HG03354 (cell line): ENCODE measurements at regions not wholly inside any gene's neighbourhood (a gene's known extent, or its start where the extent isn't known, plus 50 kb on each side); places are given as distances from the start of the nearest gene placed in this dataset.
"Not testable (repeated sequence)": the region's sequence is repeated elsewhere in the genome, so short reads cannot be mapped to it uniquely, and the experiment has no call there.

ENCODE experiments used
- ATAC-seq: cut with Tn5 transposase; IDR thresholded peaks from one replicate; pipeline ENCODE4 v1.9.1; 2021; ENCODE audit warnings: mild to moderate bottlenecking; ENCODE audit not compliant: unreplicated experiment, poor library complexity, severe bottlenecking

DNA sequence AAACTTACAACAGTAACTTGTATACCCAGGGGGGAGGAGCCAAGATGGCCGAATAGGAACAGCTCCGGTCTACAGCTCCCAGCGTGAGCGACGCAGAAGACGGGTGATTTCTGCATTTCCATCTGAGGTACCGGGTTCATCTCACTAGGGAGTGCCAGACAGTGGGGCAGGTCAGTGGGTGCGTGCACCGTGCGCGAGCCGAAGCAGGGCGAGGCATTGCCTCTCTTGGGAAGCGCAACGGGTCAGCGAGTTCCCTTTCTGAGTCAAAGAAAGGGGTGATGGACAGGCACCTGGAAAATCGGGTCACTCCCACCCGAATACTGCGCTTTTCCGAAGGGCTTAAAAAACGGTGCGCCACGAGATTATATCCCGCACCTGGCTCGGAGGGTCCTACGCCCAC lies 278.8 kb downstream of the FAM47B start:
- not testable (repeated sequence) for ATAC-seq

GRCh38 chrX:35244088-35244741 lies 301.6 kb downstream of the FAM47B start:
- no peak for ATAC-seq

GRCh38 chrX:35244796-35245508 lies 302.4 kb downstream of the FAM47B start:
- ATAC-seq, result no peak

- no peak for ATAC-seq
These were observed 308.6 kb downstream of the FAM47B start for GRCh38 chrX:35251226-35251625.

GRCh38 chrX:35276115-35276514 lies 333.5 kb downstream of the FAM47B start:
- ATAC-seq, result no peak

DNA sequence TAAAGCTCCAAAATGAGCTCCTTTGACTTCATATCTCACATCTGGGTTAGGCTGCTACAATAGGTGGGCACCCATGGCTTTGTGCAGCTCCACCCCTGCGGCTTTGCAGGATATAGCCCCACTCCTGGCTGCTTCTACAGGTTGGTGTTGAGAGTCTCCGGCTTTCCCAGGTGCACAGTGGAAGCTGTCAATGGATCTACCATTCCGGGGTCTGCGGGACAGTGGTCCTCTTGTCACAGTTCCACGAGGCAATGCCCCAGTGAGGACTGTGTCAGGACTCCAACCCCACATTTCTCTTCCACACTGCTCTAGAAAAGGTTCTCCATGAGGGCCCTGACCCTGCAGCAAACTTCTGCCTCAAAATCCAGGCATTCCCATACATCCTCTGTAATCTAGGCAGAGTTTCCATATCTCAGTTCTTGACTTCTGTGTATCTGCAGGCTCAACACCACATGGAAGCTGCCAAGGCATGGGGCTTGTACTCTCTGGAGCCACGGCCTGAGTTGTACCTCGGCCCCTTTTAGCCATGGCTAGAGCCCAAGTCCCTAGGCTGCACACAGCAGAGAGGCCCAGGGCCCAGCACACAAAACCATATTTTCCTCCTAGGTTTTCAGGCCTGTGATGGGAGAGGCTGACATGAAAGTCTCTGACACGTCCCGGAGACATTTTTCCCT lies 342.8 kb downstream of the FAM47B start:
- ATAC-seq, result no peak

DNA sequence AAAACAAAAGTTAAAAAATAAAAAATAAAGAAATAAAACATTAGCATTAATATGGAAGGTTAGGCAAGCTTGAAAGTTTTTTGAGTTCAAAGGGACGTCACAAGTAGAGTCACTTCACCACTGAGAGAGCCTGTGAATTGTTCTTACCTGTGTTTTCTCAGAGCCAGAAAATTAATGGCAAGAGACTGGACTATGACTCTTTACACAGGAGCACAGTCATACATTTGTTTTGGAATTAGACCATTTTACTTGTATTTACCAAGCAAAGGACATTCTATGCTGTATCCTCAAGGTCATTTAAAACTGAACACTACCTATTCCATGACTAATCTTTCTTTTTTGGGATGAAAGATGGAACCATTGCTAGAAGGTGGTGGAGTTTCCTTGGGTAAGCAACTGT lies 346.1 kb downstream of the FAM47B start:
- ATAC-seq, result no peak

DNA sequence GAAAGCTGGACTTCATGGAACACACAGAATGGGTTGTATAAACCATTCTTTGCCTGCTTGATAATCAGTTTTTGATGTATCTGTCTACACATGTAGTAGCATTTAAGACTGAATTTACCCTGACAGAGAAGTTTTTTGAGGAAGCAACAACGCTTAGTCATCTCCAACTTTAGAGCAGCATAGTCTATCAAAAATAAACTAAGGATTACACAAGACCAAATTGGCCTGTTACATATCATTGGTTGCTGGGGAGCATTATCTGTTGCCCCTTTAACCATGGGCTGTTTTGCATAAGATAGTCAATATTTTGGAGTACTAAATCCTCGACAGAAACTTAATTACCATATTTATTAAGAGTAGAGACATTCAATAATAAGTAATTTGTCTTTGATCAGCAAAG lies 347.4 kb downstream of the FAM47B start:
- no peak for ATAC-seq

- no peak for ATAC-seq
These were observed 348.4 kb downstream of the FAM47B start for GRCh38 chrX:35291013-35291412.

DNA sequence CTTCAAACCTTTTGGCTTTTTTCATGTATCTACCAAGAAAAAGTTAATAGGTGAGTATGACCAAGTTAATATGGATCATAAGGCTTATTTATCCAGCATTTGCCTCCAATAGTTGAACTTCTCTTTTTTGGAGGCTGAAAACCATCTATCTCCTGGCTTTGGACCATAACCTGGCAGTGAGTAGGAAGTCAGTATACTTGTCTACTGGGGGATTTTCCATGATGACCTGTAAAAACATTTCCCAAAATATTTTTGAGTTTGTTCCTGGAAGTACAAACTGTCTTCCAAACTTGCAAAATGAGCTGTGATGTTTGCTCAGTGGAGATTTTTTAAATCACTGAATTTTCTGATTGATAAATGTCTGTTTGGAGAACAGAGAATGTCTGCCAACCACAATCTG lies 349.9 kb downstream of the FAM47B start:
- no peak for ATAC-seq

GRCh38 chrX:35305037-35305436 lies 362.4 kb downstream of the FAM47B start:
- ATAC-seq, result not testable (repeated sequence)

- ATAC-seq, result no peak
These were observed 397.2 kb downstream of the FAM47B start for GRCh38 chrX:35339796-35340195.

GRCh38 chrX:35340465-35340864 lies 397.9 kb downstream of the FAM47B start:
- no peak for ATAC-seq

- no peak for ATAC-seq
These were observed 408.6 kb downstream of the FAM47B start for GRCh38 chrX:35351212-35351611.

DNA sequence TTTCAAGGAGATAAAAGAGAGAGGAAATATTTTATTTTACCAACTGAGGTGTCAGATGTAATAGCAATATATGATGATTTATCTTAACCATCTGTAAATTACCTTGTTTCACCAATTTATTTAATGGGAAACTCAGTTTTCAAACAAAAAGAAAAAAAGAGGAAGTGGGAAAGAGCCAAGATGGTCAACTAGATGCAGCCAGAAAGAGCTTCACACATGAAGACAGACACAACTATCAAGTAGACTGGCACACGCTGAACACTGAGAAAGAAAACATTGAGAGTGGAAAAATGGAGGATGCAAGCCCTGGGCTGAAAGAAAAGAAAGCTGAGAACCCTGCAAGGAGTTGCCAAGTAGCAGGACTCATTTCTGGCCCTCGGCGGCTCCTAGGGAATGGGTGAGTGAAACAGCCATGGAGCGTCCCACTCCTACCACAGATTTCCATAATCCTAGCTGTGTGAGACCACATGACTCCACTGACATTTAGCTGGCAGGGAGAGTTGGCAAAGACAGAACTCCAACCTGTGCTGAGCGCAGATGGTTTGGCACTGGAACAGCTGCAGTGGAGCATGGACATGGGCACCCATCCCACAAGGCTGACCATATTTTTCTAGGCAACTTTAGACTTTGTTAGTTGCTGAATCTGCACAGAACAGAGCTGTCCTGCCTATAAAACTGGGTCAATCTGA lies 409.3 kb downstream of the FAM47B start:
- ATAC-seq, result no peak

GRCh38 chrX:35357656-35358055 lies 415.1 kb downstream of the FAM47B start:
- ATAC-seq, result no peak

- no peak for ATAC-seq
These were observed 420.3 kb downstream of the FAM47B start for GRCh38 chrX:35362866-35363265.

DNA sequence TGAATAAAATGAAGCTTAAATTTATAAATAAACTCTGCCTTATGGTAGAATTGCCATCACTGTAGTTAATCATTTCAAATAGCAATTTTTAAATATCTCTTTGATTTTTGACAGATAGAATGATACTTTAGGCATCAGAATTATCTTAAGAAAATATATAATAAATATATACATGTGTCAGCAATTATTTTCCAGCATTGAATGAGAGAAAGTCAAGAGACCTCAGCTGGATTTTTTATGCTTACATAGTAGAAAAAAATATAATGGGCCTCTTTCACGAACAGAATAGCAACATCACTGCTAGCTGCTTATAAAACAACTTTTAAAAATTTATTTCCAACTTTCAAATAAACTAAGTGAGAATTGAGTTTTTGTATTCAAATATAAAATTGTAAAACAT lies 424.0 kb upstream of the MAGEB16 start:
- no peak for ATAC-seq

GRCh38 chrX:35380808-35381700 lies 417.1 kb upstream of the MAGEB16 start:
- ATAC-seq, result peak; percentile 90
